GM23338 (cell line): ENCODE measurements at regions not wholly inside any gene's neighbourhood (a gene's known extent, or its start where the extent isn't known, plus 50 kb on each side); places are given as distances from the start of the nearest gene placed in this dataset.

Experiments
- ATAC-seq: fragments of 200-7000 bp; cut with Tn5 transposase; 3 replicates; pipeline ENCODE4 v1.9.1; 2020
- DNase-seq: peaks from one replicate; pipeline ENCODE4 v3.0.0-alpha.2; 2015; ENCODE audit warnings: low spot score
- H2AFZ ChIP-seq: fragments of 200-600 bp; sonication (generic); 2 replicates; pipeline ENCODE4 v1.8.0; 2016; ENCODE audit warnings: antibody characterized with exemption, mild to moderate bottlenecking, moderate library complexity
- H3F3A ChIP-seq: fragments of 200-600 bp; sonication (generic); replicated peaks from 2 replicates; pipeline ENCODE4 v1.8.0; 2017; ENCODE audit warnings: antibody characterized with exemption, mixed run types, low read depth
- H3K27ac ChIP-seq: fragments of 200-600 bp; sonication (generic); 2 replicates; pipeline ENCODE4 v1.6.1; 2016; ENCODE audit warnings: low read depth
- H3K27me3 ChIP-seq: fragments of 200-600 bp; sonication (generic); 2 replicates; pipeline ENCODE4 v1.8.0; 2016; ENCODE audit warnings: mild to moderate bottlenecking, mixed run types, moderate library complexity; ENCODE audit not compliant: insufficient read depth
- H3K36me3 ChIP-seq: fragments of 200-600 bp; sonication (generic); 2 replicates; pipeline ENCODE4 v1.8.0; 2016; ENCODE audit warnings: mild to moderate bottlenecking; ENCODE audit not compliant: insufficient read depth
- H3K4me1 ChIP-seq: fragments of 200-600 bp; sonication (generic); 2 replicates; pipeline ENCODE4 v1.8.0; 2016; ENCODE audit warnings: mild to moderate bottlenecking, moderate library complexity; ENCODE audit not compliant: insufficient read depth
- H3K4me2 ChIP-seq: fragments of 200-600 bp; sonication (generic); 2 replicates; pipeline ENCODE4 v1.7.1; 2017; ENCODE audit warnings: mixed run types
- H3K4me3 ChIP-seq: fragments of 200-600 bp; sonication (generic); 2 replicates; pipeline ENCODE4 v1.6.1; 2016; ENCODE audit warnings: mixed run types
- H3K79me2 ChIP-seq: fragments of 200-600 bp; sonication (generic); replicated peaks from 2 replicates; pipeline ENCODE4 v1.8.0; 2017; ENCODE audit warnings: mild to moderate bottlenecking; ENCODE audit not compliant: insufficient read depth
- H3K9me2 ChIP-seq: fragments of 200-600 bp; sonication (generic); 2 replicates; pipeline ENCODE4 v1.8.0; 2017; ENCODE audit not compliant: insufficient read depth
- H4K20me1 ChIP-seq: fragments of 200-600 bp; sonication (generic); replicated peaks from 2 replicates; pipeline ENCODE4 v1.8.0; 2017; ENCODE audit warnings: mild to moderate bottlenecking; ENCODE audit not compliant: insufficient read depth
- H3K27ac Mint-ChIP-seq: 2 replicates; pipeline ENCODE4 v1.8.0; 2020; ENCODE audit warnings: inconsistent platforms, mild to moderate bottlenecking, moderate library complexity, mixed read lengths
- H3K27me3 Mint-ChIP-seq: 3 replicates; pipeline ENCODE4 v1.8.0; 2022; ENCODE audit warnings: low read depth, mild to moderate bottlenecking, moderate library complexity, mixed read lengths, inconsistent platforms; ENCODE audit not compliant: insufficient read depth, poor library complexity
- H3K36me3 Mint-ChIP-seq: 3 replicates; pipeline ENCODE4 v1.8.0; 2021; ENCODE audit warnings: low read depth, mild to moderate bottlenecking, inconsistent platforms, moderate library complexity, mixed read lengths
- H3K4me1 Mint-ChIP-seq: 3 replicates; pipeline ENCODE4 v1.8.0; 2020; ENCODE audit warnings: mild to moderate bottlenecking, inconsistent platforms, mixed read lengths
- H3K4me3 Mint-ChIP-seq: 3 replicates; pipeline ENCODE4 v1.8.0; 2021; ENCODE audit warnings: moderate library complexity, mild to moderate bottlenecking, inconsistent platforms, mixed read lengths
- H3K9me3 Mint-ChIP-seq: 3 replicates; pipeline ENCODE4 v1.8.0; 2020; ENCODE audit warnings: moderate library complexity, mild to moderate bottlenecking, inconsistent platforms, mixed read lengths
- CREB1 ChIP-seq: fragments of 250-450 bp; sonication (Bioruptor Pico); IDR thresholded peaks from 2 replicates; pipeline ENCODE4 v1.5.0; 2020; ENCODE audit warnings: low read depth, mild to moderate bottlenecking, moderate library complexity
- CTCF ChIP-seq, 2 experiments: fragments of 200-600 bp in 1 of 2; sonication (generic) in 1 of 2; conservative IDR thresholded peaks; 2 replicates each; pipeline versions ENCODE4 v1.5.1 to v1.6.1; 2016 to 2017; ENCODE audit warnings: antibody characterized with exemption in 2 of 2, low read depth in 2 of 2, mild to moderate bottlenecking in 2 of 2, moderate library complexity in 1 of 2
- ETS1 ChIP-seq: IDR thresholded peaks from 2 replicates; pipeline ENCODE4 v1.6.1; 2016; ENCODE audit warnings: antibody characterized with exemption
- EZH2 ChIP-seq: fragments of 200-600 bp; sonication (generic); IDR thresholded peaks from one replicate; pipeline ENCODE4 v1.8.0; 2017; ENCODE audit warnings: antibody characterized with exemption, mild to moderate bottlenecking, low read depth; ENCODE audit not compliant: unreplicated experiment
- EZH2phosphoT487 ChIP-seq: fragments of 200-600 bp; sonication (generic); IDR thresholded peaks from one replicate; pipeline ENCODE4 v1.8.1; 2018; ENCODE audit warnings: antibody characterized with exemption; ENCODE audit not compliant: unreplicated experiment
- JUNB ChIP-seq: IDR thresholded peaks from one replicate; pipeline ENCODE4 v1.6.1; 2016; ENCODE audit warnings: antibody characterized with exemption; ENCODE audit not compliant: unreplicated experiment
- NANOG ChIP-seq: IDR thresholded peaks from 2 replicates; pipeline ENCODE4 v1.6.1; 2016; ENCODE audit warnings: antibody characterized with exemption, borderline replicate concordance
- POLR2AphosphoS5 ChIP-seq: IDR thresholded peaks from 2 replicates; pipeline ENCODE4 v1.6.1; 2016; ENCODE audit warnings: antibody characterized with exemption, low read depth
- REST ChIP-seq: IDR thresholded peaks from one replicate; pipeline ENCODE4 v1.6.1; 2018; ENCODE audit warnings: antibody characterized with exemption; ENCODE audit not compliant: unreplicated experiment
- STAT1 ChIP-seq: IDR thresholded peaks from one replicate; pipeline ENCODE4 v1.6.1; 2016; ENCODE audit warnings: antibody characterized with exemption; ENCODE audit not compliant: unreplicated experiment
- ZNF114 ChIP-seq: fragments of 250-450 bp; sonication (Bioruptor Pico); IDR thresholded peaks from 2 replicates; pipeline ENCODE4 v1.5.0; 2020; ENCODE audit warnings: mild to moderate bottlenecking, moderate library complexity
- ZNF331 ChIP-seq: fragments of 250-450 bp; sonication (Bioruptor Pico); IDR thresholded peaks from 2 replicates; pipeline ENCODE4 v1.5.0; 2020; ENCODE audit warnings: low read depth, mild to moderate bottlenecking, moderate library complexity
- ZNF462 ChIP-seq: fragments of 250-450 bp; sonication (Bioruptor Pico); IDR thresholded peaks from 2 replicates; pipeline ENCODE4 v1.5.0; 2020; ENCODE audit warnings: mild to moderate bottlenecking, moderate library complexity

- Histone ChIP-seq H3K79me2 (no peaks in the 10 kb centered on the region), H3K36me3 (no peaks in the 10 kb centered on the region), H3K27ac (no peak overlapping the region), H3F3A (no peaks in the 10 kb centered on the region; the same call in 1 of the 2 replicates), H2AFZ (no peak overlapping the region), H3K4me1 (peaks cover 42% of the 10 kb centered on the region), H3K27me3 (no peaks in the 10 kb centered on the region), H3K4me3 (no peak overlapping the region), H3K4me2 (no peak overlapping the region), H3K9me2 (peaks cover 19% of the 10 kb centered on the region; the same call in 1 of the 2 replicates), H4K20me1 (no peaks in the 10 kb centered on the region)
- Mint-ChIP-seq H3K27ac (no peak overlapping the region), H3K27me3 (no peaks in the 10 kb centered on the region), H3K9me3 (peaks cover 12% of the 10 kb centered on the region), H3K4me3 (no peak overlapping the region), H3K4me1 (peaks cover 33% of the 10 kb centered on the region), H3K36me3 (peaks cover 12% of the 10 kb centered on the region)
- DNase-seq: no peak
- TF ChIP-seq CTCF (conservative IDR thresholded peaks at IDR 0.05; ENCODE audit: low read depth in 2 of 2): no peak
- TF ChIP-seq REST: no peak
- no peak for TF ChIP-seq EZH2
- TF ChIP-seq NANOG: no peak
- TF ChIP-seq ZNF114: no peak
- no peak for TF ChIP-seq EZH2phosphoT487
- TF ChIP-seq JUNB: no peak
- TF ChIP-seq ZNF462 (CRISPR knock-in tag): no peak
- TF ChIP-seq ZNF331: no peak
- no peak for TF ChIP-seq STAT1
- no peak for TF ChIP-seq POLR2AphosphoS5
- no peak for TF ChIP-seq ETS1
- no peak for TF ChIP-seq CREB1
- ATAC-seq: no peak
Observed at GRCh38 chr14:97705976-97706375, 908.8 kb downstream of the VRK1 start.
